Uterus (tissue), 2 donors: ENCODE measurements at regions not wholly inside any gene's neighbourhood (a gene's known extent, or its start where the extent isn't known, plus 50 kb on each side); places are given as distances from the start of the nearest gene placed in this dataset.

Experiments used
- POLR2A ChIP-seq, 2 donors: fragments of 450-650 bp; IDR thresholded peaks; one replicate each; pipeline ENCODE4 v1.6.1; 2016; ENCODE audit warnings: antibody characterized with exemption in 2 of 2, mild to moderate bottlenecking in 1 of 2, moderate library complexity in 1 of 2
- TF ChIP-seq, protein P1 (sequence below), 4 experiments: fragments of 200-600 bp in 2 of 4; fragments of 450-650 bp in 2 of 4; sonication (generic) in 2 of 4; IDR thresholded peaks; one replicate each; pipeline ENCODE4 v1.5.1; 2016 to 2019; ENCODE audit warnings: antibody characterized with exemption in 4 of 4, mild to moderate bottlenecking in 2 of 4, moderate library complexity in 1 of 4

GRCh38 chr17:36849871-36850348 is 87.4 kb upstream of the LHX1 start:
- TF ChIP-seq, protein P1, sequence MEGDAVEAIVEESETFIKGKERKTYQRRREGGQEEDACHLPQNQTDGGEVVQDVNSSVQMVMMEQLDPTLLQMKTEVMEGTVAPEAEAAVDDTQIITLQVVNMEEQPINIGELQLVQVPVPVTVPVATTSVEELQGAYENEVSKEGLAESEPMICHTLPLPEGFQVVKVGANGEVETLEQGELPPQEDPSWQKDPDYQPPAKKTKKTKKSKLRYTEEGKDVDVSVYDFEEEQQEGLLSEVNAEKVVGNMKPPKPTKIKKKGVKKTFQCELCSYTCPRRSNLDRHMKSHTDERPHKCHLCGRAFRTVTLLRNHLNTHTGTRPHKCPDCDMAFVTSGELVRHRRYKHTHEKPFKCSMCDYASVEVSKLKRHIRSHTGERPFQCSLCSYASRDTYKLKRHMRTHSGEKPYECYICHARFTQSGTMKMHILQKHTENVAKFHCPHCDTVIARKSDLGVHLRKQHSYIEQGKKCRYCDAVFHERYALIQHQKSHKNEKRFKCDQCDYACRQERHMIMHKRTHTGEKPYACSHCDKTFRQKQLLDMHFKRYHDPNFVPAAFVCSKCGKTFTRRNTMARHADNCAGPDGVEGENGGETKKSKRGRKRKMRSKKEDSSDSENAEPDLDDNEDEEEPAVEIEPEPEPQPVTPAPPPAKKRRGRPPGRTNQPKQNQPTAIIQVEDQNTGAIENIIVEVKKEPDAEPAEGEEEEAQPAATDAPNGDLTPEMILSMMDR (IDR thresholded peaks at IDR 0.05) = no peak
- TF ChIP-seq POLR2A (IDR thresholded peaks at IDR 0.05) = no peak
